ENCODE measurements at regions not wholly inside any gene's neighbourhood (a gene's known extent, or its start where the extent isn't known, plus 50 kb on each side); places are given as distances from the start of the nearest gene placed in this dataset.
A peak's percentile ranks its signal among the peaks of the same experiment; 100 is the strongest.
"Not testable (repeated sequence)": the region's sequence is repeated elsewhere in the genome, so short reads cannot be mapped to it uniquely, and the experiment has no call there.

GRCh38 chr4:164193676-164194075, 560.3 kb upstream of the SMIM31 start:
- FAIRE-seq (no peak), DNase-seq (ENCODE audit: low spot score) (no peak)

GRCh38 chr4:164197556-164197955, 556.4 kb upstream of the SMIM31 start:
- FAIRE-seq (no peak), DNase-seq (ENCODE audit: low spot score) (no peak)

DNA sequence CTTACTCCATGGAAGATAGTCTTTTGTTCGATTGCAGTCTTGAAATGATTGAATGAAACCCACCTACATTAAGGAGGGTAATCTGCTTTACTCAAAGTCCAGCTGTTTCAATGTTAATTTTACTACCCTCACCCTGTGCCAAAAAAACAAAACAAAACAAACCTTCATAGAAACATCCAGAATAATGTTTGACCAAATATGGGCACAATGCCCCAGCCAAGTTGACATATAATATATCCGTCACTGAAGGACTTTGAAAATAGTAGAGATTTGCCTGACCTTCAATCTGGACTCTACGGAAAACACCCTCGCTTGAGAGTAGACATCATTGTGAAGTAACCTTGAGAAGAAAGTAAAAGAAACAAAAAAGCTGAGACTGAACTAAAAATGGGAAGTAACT, 550.5 kb upstream of the SMIM31 start:
- DNase-seq (ENCODE audit: low spot score) (no peak), FAIRE-seq (no peak)

DNA sequence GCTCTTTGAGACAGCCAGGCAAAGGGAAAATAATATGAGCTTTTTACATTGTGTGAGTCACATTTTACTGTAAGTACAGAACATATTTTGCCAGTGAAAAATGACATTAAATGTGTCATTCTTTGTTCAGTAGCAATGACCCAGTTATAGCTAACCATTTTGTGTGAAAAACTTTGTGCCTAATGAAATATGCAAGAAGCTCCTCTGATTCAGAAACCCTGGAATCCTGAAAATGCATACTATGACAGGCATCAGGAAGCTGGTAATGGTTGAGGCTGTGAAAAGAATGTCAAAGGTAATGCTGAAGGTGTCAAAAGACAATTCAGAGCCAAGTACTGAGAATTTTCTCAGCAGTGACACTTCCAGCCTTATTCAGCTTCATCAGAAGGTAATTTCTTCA, 549.5 kb upstream of the SMIM31 start:
- peak; percentile 46 for DNase-seq (ENCODE audit: low spot score)
- FAIRE-seq = no peak

DNA sequence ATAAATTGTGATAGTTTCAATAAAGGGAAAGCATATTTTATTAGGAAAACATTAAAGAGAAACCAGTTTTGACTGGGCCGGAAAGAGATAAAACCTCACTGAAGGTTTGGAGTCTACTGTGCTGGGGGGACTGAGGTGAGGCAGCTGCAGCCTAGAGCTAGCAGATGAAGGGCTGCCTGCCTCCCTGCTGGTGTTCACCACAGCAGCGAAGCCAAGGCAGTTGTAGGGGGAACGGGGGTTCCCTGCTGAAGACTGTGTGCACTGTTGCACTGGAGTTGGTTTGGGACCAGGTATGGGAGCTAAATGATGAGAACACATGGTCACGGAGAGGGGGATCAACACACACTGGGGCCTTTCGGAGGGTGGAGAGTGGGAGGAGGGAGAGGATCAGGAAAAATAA, 546.5 kb upstream of the SMIM31 start:
- no peak for DNase-seq (ENCODE audit: low spot score)

DNA sequence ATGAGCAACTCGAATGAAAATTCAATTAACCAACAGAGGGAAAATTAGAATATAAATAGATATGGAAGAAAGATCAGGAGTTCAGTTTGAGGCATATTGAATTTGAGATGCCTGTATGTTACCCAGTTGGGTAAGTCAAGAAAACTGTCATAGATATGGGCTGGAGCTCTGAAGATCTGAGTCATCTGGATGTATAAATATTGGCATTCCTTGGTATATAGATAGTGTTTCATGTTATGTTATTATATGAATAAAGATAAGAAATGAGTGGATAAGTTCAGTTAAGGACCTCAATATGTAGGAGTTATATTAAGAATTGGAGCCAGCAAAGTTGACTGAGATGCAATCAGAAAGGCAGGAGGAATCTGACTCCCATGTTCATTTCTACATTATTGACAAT, 543.6 kb upstream of the SMIM31 start:
- DNase-seq (ENCODE audit: low spot score) (no peak), FAIRE-seq (no peak)

More for the DNA sequence above, 546.5 kb upstream of the SMIM31 start:
- no peak for FAIRE-seq

GRCh38 chr4:164212134-164212533, 541.8 kb upstream of the SMIM31 start:
- DNase-seq (ENCODE audit: low spot score) (peak; percentile 23), FAIRE-seq (no peak)

GRCh38 chr4:164212714-164213113, 541.2 kb upstream of the SMIM31 start:
- no peak for DNase-seq (ENCODE audit: low spot score)
- no peak for FAIRE-seq

DNA sequence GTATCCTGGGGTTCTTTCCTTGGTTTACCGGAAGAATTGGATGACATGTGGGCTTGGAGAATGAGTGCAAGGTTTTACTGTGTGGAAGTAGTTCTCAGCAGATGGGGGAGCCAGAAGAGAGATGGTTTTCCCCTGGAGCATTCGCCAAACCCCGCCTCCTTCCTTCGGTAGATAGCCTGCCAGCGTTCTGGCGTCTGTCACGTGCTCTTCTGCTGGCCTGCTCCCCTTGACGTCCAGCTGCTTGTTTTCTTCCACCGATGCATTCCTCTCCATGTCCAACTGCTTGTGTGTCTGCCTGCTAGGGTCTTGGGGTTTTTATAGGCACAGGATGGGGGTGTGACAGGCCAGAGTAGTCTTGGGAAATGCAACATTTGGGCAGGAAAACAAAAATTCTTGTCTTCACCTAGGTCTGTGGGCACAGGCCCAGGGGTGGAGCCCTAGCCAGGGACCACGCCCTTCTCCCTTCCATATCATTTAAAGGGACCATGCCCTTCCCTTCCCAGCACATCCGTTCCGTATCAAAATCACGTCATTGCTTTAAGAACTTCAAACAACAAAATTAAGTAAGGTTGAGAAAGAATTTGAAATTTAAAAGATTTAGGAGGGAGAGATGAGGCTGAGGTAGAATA, 538.7 kb upstream of the SMIM31 start:
- DNase-seq (ENCODE audit: low spot score) (no peak), FAIRE-seq (no peak)

DNA sequence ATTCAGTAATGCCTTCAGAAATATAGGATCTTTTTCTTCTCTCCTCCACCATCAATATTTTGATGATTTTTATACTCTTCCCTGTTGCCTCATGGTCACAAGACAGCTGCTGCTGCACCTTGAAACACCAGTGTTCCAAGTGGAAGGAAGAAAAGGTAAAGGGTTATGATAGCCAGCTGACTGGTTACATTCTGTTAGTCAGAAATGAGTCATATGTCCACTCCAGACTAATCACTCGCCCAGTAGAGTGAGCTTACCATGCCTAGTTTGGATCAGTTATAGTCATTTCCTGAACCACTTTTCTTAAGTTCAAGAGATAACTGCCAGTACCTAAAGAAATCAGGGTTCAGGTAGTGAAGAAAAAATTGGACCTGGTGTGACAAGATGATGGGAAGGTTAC, 532.3 kb upstream of the SMIM31 start:
- DNase-seq (ENCODE audit: low spot score) = peak; percentile 3
- FAIRE-seq = no peak

DNA sequence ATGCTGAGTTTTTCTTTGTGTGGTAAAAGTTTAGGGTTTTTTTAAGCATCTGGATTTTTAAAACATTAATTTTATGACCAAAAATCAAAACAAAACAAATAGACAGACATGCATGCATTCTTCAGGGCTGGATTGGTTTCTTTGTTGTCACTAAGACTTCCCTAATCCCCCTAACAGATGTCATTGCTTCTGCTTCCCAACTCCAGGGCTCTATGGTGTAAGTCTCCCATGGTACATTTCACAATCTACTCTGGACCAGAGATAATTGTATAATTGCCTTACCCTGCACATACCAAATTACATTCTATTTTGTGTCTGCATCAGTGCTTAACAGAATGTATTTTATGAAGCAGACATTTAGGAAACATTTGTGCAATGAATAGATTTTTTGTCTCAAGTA, 529.1 kb upstream of the SMIM31 start:
- no peak for FAIRE-seq
- DNase-seq (ENCODE audit: low spot score) = no peak

DNA sequence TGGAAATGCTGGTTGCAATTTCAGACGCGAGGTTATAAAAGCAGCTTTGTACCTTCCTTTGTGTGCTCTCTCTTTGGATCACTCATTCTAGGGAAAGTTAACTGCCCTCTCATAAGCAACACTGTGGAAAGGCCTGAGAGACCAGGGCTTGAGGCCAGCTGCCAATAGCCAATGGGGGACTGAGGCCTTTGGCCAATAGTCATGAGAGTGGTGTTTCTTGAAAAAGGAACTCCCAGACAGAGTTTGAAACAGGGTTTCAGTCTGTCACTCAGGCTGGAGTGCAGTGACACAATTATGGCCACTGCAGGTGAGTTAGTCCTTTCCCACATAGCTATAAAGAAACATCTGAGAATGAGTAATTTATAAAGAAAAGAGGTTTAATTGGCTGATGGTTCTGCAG, 524.7 kb upstream of the SMIM31 start:
- no peak for FAIRE-seq
- DNase-seq (ENCODE audit: low spot score) = no peak

DNA sequence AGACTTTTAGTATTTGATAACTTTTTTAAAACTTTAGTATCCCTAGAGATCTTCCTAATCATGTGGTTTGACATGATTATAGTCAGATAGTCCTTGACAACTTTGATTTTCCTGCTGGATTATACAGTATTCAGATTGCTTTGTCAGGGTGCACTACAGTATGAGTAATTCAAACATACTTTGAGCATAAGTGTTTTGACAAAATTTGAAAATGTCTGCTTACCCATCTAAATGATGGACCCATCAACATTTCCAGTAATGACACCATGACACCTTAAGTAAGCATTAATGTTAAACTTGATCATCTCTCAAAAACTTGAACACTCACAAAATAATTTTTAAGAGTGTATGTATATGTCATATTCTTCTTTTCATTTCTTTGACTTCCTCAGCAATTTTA, 514.5 kb upstream of the SMIM31 start:
- DNase-seq (ENCODE audit: low spot score) (no peak), FAIRE-seq (no peak)

DNA sequence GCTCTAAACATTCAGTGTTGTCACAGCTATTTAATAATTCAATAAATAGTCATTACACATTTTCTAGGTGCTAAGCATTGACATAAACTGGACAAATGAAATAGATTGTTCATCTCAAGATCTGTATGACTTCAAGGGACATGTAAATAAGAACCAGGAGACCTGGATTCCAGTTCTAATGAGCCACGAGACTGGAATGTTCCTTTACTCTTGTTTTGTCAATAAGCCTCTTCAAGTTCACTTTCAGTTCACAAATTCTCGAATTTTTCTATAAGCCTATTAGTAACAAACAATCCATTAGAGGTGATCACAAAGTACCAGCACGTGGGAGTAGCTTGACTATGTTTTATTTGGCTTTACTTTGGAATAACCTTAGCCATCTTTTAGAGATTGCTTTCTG, 514.0 kb upstream of the SMIM31 start:
- FAIRE-seq (no peak), DNase-seq (ENCODE audit: low spot score) (no peak)

- DNase-seq (ENCODE audit: low spot score) (no peak), FAIRE-seq (no peak)
Measured at GRCh38 chr4:164251257-164251656, 502.7 kb upstream of the SMIM31 start.

GRCh38 chr4:164252286-164252685, 501.6 kb upstream of the SMIM31 start:
- DNase-seq (ENCODE audit: low spot score) (no peak), FAIRE-seq (no peak)

DNA sequence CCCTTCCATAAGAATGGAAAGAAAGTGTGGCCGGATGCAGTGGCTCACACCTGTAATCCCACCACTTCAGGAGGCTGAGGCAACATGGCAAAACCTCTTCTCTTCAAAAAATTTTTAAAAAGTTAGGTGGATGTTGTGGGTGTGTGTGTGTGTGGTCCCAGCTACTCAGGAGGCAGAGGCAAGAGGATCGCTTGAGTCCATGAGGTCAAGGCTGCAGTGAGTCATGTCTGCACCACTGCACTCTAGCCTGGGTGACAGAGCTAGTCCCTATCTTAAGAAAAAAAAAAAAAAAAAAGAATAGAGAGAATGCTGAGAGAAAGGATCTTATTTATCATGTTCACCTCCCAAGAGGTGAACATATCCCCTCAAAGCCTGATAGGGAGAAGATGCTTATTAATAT, 492.1 kb upstream of the SMIM31 start:
- no peak for DNase-seq (ENCODE audit: low spot score)
- FAIRE-seq = no peak

GRCh38 chr4:164262508-164262907, 491.4 kb upstream of the SMIM31 start:
- not testable (repeated sequence) for DNase-seq (ENCODE audit: low spot score); FAIRE-seq

- DNase-seq (ENCODE audit: low spot score); FAIRE-seq: not testable (repeated sequence)
Measured at GRCh38 chr4:164277414-164277813, 476.5 kb upstream of the SMIM31 start.

GRCh38 chr4:164287173-164287572, 466.8 kb upstream of the SMIM31 start:
- no peak for DNase-seq (ENCODE audit: low spot score)
- no peak for FAIRE-seq

DNA sequence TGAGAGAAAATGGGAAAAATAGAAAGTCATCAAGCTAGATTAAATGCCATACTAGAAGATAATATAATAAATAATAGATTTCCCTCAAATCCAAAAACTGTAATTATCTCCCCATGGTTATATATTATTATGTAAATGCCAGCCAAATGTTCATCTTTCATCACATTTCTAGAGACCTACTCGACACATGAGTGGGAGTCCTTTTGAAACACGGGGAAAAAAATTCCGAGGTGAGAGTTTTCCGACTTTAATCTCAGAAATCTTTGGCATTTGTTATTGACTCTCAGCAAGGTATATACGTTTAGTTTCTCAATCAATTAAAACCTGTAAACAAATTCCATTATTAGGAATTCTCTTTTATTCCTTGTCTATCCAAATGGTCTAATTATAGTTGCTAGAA, 465.4 kb upstream of the SMIM31 start:
- DNase-seq (ENCODE audit: low spot score) (no peak), FAIRE-seq (no peak)

GRCh38 chr4:164293203-164293602, 460.7 kb upstream of the SMIM31 start:
- DNase-seq (ENCODE audit: low spot score) = no peak
- FAIRE-seq = no peak

GRCh38 chr4:164293743-164294142, 460.2 kb upstream of the SMIM31 start:
- FAIRE-seq (no peak), DNase-seq (ENCODE audit: low spot score) (no peak)

- FAIRE-seq (no peak), DNase-seq (ENCODE audit: low spot score) (no peak)
Measured at GRCh38 chr4:164301430-164301829, 452.5 kb upstream of the SMIM31 start.

Measured in urothelium cell line (cell line).